H9 (cell line): ENCODE measurements at regions not wholly inside any gene's neighbourhood (a gene's known extent, or its start where the extent isn't known, plus 50 kb on each side); places are given as distances from the start of the nearest gene placed in this dataset.

Experiments used
- DNase-seq: peaks from one replicate; pipeline ENCODE4 v3.0.0-alpha.2; 2017
- H2AFZ ChIP-seq: one replicate; pipeline ENCODE4 v1.6.1; 2013; ENCODE audit warnings: mild to moderate bottlenecking, low read length, control low read depth, moderate library complexity
- H2AK5ac ChIP-seq: 2 replicates; pipeline ENCODE4 v1.6.1; 2013; ENCODE audit warnings: low read length, control low read depth, mixed read lengths; ENCODE audit not compliant: insufficient read length
- H2BK120ac ChIP-seq: one replicate; pipeline ENCODE4 v1.6.1; 2013; ENCODE audit warnings: low read depth, mild to moderate bottlenecking, low read length, control low read depth, inconsistent platforms; ENCODE audit not compliant: poor library complexity, severe bottlenecking
- H2BK12ac ChIP-seq: 2 replicates; pipeline ENCODE4 v1.6.1; 2013; ENCODE audit warnings: low read length, control low read depth, mixed read lengths, low read depth; ENCODE audit not compliant: insufficient read length
- H2BK15ac ChIP-seq: 2 replicates; pipeline ENCODE4 v1.6.1; 2013; ENCODE audit warnings: low read depth, low read length, control low read depth
- H2BK20ac ChIP-seq: one replicate; pipeline ENCODE4 v1.6.1; 2013; ENCODE audit warnings: low read depth, mild to moderate bottlenecking, low read length, control low read depth, inconsistent platforms; ENCODE audit not compliant: poor library complexity, severe bottlenecking
- H2BK5ac ChIP-seq: 2 replicates; pipeline ENCODE4 v1.6.1; 2013; ENCODE audit warnings: low read length, control low read depth, mixed read lengths; ENCODE audit not compliant: insufficient read length
- H3K14ac ChIP-seq: 2 replicates; pipeline ENCODE4 v1.6.1; 2013; ENCODE audit warnings: low read length, control low read depth; ENCODE audit not compliant: insufficient read depth
- H3K18ac ChIP-seq: 2 replicates; pipeline ENCODE4 v1.6.1; 2013; ENCODE audit warnings: low read depth, mild to moderate bottlenecking, mixed read lengths, low read length, control low read depth; ENCODE audit not compliant: insufficient read length
- H3K23ac ChIP-seq: 2 replicates; pipeline ENCODE4 v1.6.1; 2013; ENCODE audit warnings: low read length, control low read depth, mixed read lengths, low read depth; ENCODE audit not compliant: insufficient read length
- H3K23me2 ChIP-seq: 2 replicates; pipeline ENCODE4 v1.6.1; 2013; ENCODE audit warnings: low read depth, mild to moderate bottlenecking, mixed read lengths, low read length, control low read depth; ENCODE audit not compliant: insufficient read length, poor library complexity, severe bottlenecking
- H3K27ac ChIP-seq: 2 replicates; pipeline ENCODE4 v1.5.1; 2013; ENCODE audit warnings: low read length, control low read depth, mixed read lengths, low read depth; ENCODE audit not compliant: insufficient read length
- H3K27me3 ChIP-seq: 2 replicates; pipeline ENCODE4 v1.6.1; 2013; ENCODE audit warnings: low read length, control low read depth, inconsistent platforms; ENCODE audit not compliant: insufficient read depth
- H3K4ac ChIP-seq: 2 replicates; pipeline ENCODE4 v1.6.1; 2013; ENCODE audit warnings: low read depth, mild to moderate bottlenecking, control low read depth, inconsistent platforms, low read length, moderate library complexity
- H3K4me1 ChIP-seq: 2 replicates; pipeline ENCODE4 v1.6.1; 2013; ENCODE audit warnings: low read length, control low read depth, inconsistent platforms; ENCODE audit not compliant: insufficient read depth
- H3K4me2 ChIP-seq: 2 replicates; pipeline ENCODE4 v1.6.1; 2013; ENCODE audit warnings: low read length, control low read depth, mixed read lengths; ENCODE audit not compliant: insufficient read length, insufficient read depth
- H3K56ac ChIP-seq: 2 replicates; pipeline ENCODE4 v1.6.1; 2013; ENCODE audit warnings: low read depth, mild to moderate bottlenecking, mixed read lengths, low read length, control low read depth; ENCODE audit not compliant: insufficient read length
- H3K79me1 ChIP-seq: 2 replicates; pipeline ENCODE4 v1.6.1; 2013; ENCODE audit warnings: low read depth, mild to moderate bottlenecking, moderate library complexity, low read length, control low read depth, inconsistent platforms; ENCODE audit not compliant: insufficient read depth, poor library complexity, severe bottlenecking
- H3K79me2 ChIP-seq: 2 replicates; pipeline ENCODE4 v1.6.1; 2013; ENCODE audit warnings: low read length, control low read depth, inconsistent platforms; ENCODE audit not compliant: insufficient read depth
- H3K9ac ChIP-seq: 2 replicates; pipeline ENCODE4 v1.6.1; 2013; ENCODE audit warnings: low read length, control low read depth, mixed read lengths; ENCODE audit not compliant: insufficient read length; ENCODE audit errors: extremely low read depth
- H3K9me3 ChIP-seq: one replicate; pipeline ENCODE4 v1.6.1; 2013; ENCODE audit warnings: low read depth, low read length, inconsistent platforms; ENCODE audit not compliant: control insufficient read depth
- H3T11ph ChIP-seq: one replicate; pipeline ENCODE4 v1.6.1; 2013; ENCODE audit warnings: mild to moderate bottlenecking, low read length, control low read depth, inconsistent platforms
- H4K20me1 ChIP-seq: one replicate; pipeline ENCODE4 v1.6.1; 2013; ENCODE audit not compliant: control insufficient read depth, insufficient read length, insufficient read depth
- H4K5ac ChIP-seq: 2 replicates; pipeline ENCODE4 v1.6.1; 2013; ENCODE audit warnings: low read depth, mild to moderate bottlenecking, mixed read lengths, low read length, control low read depth; ENCODE audit not compliant: insufficient read length
- H4K8ac ChIP-seq: replicated peaks from 2 replicates; pipeline ENCODE4 v1.6.1; 2013; ENCODE audit warnings: low read length, control low read depth, mixed read lengths, low read depth; ENCODE audit not compliant: insufficient read length
- H4K91ac ChIP-seq: 2 replicates; pipeline ENCODE4 v1.6.1; 2013; ENCODE audit warnings: low read depth, mild to moderate bottlenecking, moderate library complexity, mixed read lengths, low read length, control low read depth; ENCODE audit not compliant: insufficient read length
- H3K27ac Mint-ChIP-seq, 3 experiments: 2 replicates in 2 of 3; 3 replicates in 1 of 3; pipeline ENCODE4 v1.8.0; 2020 to 2021; ENCODE audit warnings: mixed read lengths in 3 of 3, mild to moderate bottlenecking in 1 of 3, moderate library complexity in 1 of 3
- H3K27me3 Mint-ChIP-seq: 2 replicates; pipeline ENCODE4 v1.8.0; 2021; ENCODE audit warnings: low read depth, mild to moderate bottlenecking, moderate library complexity, mixed read lengths
- H3K36me3 Mint-ChIP-seq, 3 experiments: 2 replicates in 2 of 3; 3 replicates in 1 of 3; pipeline ENCODE4 v1.8.0; 2020 to 2021; ENCODE audit warnings: low read depth in 3 of 3, mixed read lengths in 3 of 3; ENCODE audit not compliant: insufficient read depth in 1 of 3
- H3K4me1 Mint-ChIP-seq, 2 experiments: 2 replicates each; pipeline ENCODE4 v1.8.0; 2020; ENCODE audit warnings: mixed read lengths in 2 of 2
- H3K4me3 Mint-ChIP-seq, 2 experiments: 2 replicates in 1 of 2; 3 replicates in 1 of 2; pipeline ENCODE4 v1.8.0; 2020 to 2021; ENCODE audit warnings: mild to moderate bottlenecking in 2 of 2, mixed read lengths in 2 of 2, moderate library complexity in 1 of 2
- H3K9me3 Mint-ChIP-seq, 2 experiments: 2 replicates in 1 of 2; 3 replicates in 1 of 2; pipeline ENCODE4 v1.8.0; 2020; ENCODE audit warnings: mild to moderate bottlenecking in 2 of 2, mixed read lengths in 2 of 2, moderate library complexity in 1 of 2
- WGBS: extraction: QIAGEN DNeasy Blood & Tissue Kit; methylation state at CpG from one replicate; pipeline ENCODE4 v1.1.7; 2013; ENCODE audit warnings: missing lambda C conversion rate, low lambda C conversion rate, mixed read lengths; ENCODE audit not compliant: insufficient read length; ENCODE audit errors: extremely low coverage; 5-methylcytosine and 5-hydroxymethylcytosine counted together
- TF ChIP-seq, protein P1 (sequence below): fragments of 200-600 bp; sonication (generic); conservative IDR thresholded peaks from 3 replicates; pipeline ENCODE4 v1.8.0; 2021; ENCODE audit warnings: antibody characterized with exemption, mild to moderate bottlenecking

GRCh38 chr1:228823200-228823599 lies 87.9 kb downstream of the RHOU start:
- Histone ChIP-seq H3K9me3 (no peaks in the 10 kb centered on the region), H3K4ac (no peak overlapping the region), H4K8ac (no peak overlapping the region), H2BK15ac (no peak overlapping the region), H2AFZ (no peak overlapping the region), H3K79me2 (no peaks in the 10 kb centered on the region), H3K23me2 (no peaks in the 10 kb centered on the region), H3K4me2 (no peak overlapping the region), H3K18ac (no peak overlapping the region), H2BK20ac (no peak overlapping the region), H3K56ac (no peak overlapping the region), H2BK120ac (no peak overlapping the region), H2BK5ac (no peak overlapping the region), H3K79me1 (no peaks in the 10 kb centered on the region), H2BK12ac (no peak overlapping the region), H4K91ac (no peak overlapping the region), H3K27me3 (no peaks in the 10 kb centered on the region), H3K27ac (no peak overlapping the region), H2AK5ac (no peak overlapping the region), H3K23ac (no peak overlapping the region), H3K14ac (no peak overlapping the region), H4K5ac (no peak overlapping the region), H3T11ph (no peak overlapping the region), H3K4me1 (peaks cover 7% of the 10 kb centered on the region), H4K20me1 (no peaks in the 10 kb centered on the region), H3K9ac (no peak overlapping the region)
- Mint-ChIP-seq H3K27me3 (no peaks in the 10 kb centered on the region; the same call in 1 of the 2 replicates), H3K4me1 (peaks cover 10 to 13% of the 10 kb centered on the region in 2 experiments), H3K27ac (no peak overlapping the region), H3K36me3 (no peaks in the 10 kb centered on the region), H3K9me3 (no peaks in the 10 kb centered on the region), H3K4me3 (no peak overlapping the region)
- WGBS = no CpG with 5 or more reads among the region's 3 CpGs
- DNase-seq = no peak
- TF ChIP-seq, protein P1, sequence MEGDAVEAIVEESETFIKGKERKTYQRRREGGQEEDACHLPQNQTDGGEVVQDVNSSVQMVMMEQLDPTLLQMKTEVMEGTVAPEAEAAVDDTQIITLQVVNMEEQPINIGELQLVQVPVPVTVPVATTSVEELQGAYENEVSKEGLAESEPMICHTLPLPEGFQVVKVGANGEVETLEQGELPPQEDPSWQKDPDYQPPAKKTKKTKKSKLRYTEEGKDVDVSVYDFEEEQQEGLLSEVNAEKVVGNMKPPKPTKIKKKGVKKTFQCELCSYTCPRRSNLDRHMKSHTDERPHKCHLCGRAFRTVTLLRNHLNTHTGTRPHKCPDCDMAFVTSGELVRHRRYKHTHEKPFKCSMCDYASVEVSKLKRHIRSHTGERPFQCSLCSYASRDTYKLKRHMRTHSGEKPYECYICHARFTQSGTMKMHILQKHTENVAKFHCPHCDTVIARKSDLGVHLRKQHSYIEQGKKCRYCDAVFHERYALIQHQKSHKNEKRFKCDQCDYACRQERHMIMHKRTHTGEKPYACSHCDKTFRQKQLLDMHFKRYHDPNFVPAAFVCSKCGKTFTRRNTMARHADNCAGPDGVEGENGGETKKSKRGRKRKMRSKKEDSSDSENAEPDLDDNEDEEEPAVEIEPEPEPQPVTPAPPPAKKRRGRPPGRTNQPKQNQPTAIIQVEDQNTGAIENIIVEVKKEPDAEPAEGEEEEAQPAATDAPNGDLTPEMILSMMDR = no peak
